GM19397 (cell line): ENCODE measurements at regions not wholly inside any gene's neighbourhood (a gene's known extent, or its start where the extent isn't known, plus 50 kb on each side); places are given as distances from the start of the nearest gene placed in this dataset.

Experiments used
- ATAC-seq: cut with Tn5 transposase; IDR thresholded peaks from one replicate; pipeline ENCODE4 v1.9.1; 2021; ENCODE audit warnings: mild to moderate bottlenecking, moderate library complexity; ENCODE audit not compliant: unreplicated experiment

DNA sequence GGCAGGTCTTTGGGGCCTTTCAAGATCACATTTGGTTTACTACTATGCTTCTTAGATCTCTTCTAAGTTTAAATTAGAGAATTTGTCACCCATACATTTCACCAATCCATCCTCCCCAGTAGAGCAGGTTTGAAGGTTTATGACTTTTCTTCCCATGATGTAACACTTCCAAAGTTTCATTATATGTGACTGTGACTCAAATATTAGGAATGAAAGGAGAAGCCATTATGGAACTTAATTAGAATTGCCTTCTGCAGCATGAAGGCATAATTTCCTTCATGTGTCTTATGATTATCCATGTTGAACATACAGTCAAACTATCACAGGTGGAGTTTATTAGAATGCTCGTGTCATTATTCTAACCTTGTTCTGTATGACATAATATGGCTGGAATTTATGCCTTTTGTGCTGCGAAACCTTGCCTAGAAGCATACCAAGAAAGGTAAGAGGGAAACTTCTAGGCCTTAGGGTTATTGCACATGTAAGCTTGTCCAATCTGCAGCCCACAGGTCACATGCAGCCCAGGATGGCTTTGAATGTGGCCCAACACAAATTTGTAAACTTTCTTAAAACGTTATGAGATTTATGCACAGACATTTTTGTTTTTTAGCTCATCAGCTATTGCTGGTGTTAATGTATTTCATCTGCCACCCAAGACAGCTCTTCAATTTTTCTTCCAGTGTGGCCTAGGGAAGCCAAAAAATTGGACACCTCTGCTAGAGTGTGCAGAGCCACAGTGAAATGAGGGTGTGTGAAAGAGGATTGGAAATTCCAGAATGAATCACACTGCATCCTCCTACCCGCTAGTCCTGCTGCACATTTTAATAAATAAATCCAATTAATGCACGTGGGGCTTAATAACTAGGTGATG lies 133.6 kb downstream of the TMEM26 start:
- no peak for ATAC-seq

DNA sequence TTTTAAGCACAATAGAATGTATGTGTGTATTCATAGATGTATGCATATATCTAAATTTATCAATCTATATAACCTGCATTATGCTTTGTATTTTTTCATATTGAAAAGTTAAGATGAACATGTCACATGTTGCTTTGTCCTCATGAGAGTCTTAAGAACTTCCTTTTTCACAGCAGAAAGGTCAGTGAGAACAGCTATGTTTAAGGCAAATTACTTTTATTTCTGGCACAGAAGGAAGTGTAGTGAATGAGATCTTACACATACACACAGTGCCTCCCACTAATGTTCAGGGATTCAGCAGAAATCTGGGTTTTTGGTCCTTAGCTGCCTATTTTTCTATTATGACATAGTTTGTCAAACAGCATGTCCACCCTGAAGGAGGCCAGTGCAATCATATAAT lies 134.8 kb downstream of the TMEM26 start:
- no peak for ATAC-seq

DNA sequence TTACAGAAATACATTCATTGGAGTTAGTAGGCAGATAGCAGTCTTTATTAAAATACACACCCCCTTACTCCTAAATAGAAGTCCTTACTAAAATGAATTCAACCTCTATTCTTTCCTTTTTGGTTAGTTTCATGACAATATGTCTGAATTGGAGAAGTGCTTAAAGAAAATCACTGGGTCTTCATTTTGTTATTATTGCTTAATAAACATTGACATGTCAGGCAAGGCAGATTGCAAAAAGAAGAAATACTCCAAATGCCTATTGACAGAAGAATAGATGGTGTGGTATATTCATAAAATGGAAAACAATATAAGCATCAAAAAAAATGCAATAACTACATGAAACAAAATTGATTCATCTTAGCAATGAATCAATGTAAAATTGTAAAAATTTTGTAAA lies 135.5 kb downstream of the TMEM26 start:
- ATAC-seq, result no peak

DNA sequence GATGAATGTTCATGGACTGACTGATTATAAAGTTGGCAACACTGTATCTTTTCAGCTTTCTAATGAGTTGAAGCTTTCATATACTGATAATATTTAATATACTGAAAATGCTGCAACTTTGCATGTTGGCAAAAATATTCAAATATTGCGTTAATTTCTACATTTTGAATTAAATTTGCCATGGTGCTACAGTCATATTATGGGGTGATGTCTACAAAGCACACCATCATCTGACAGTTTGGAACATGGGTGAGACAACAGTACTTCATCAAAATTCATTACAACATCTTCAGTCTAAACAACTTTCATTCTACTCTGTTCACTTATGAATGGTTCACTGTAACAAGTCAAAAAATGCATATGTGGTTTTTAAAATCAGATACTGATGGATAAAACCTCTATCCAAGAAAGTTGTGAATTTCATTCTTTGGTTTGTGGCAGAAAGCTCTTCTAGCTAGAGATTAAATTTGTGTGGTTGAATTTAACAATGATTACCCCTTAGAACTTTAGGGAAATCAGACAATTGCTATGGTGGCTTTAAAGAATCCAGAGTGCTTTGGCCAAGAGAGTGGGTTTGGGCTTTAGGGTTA lies 136.4 kb downstream of the TMEM26 start:
- no peak for ATAC-seq

DNA sequence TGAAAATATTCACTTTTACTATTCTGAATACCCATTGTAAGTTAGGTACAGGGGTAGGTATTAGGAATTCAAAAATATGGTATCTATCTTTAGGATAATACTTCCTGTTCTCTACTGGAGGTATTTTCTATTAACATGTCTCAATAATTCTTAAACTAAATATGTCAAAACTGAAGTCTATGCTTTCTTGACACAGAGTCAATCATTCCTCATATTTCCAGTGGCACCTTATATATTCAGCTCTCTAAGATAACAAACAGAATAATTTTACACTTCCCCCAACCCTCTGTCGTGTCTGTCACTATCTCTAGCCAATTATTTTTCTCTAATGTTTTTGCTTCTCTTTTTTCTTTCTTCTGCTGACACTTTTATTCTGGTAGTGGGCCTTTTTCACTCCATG lies 138.9 kb downstream of the TMEM26 start:
- no peak for ATAC-seq

DNA sequence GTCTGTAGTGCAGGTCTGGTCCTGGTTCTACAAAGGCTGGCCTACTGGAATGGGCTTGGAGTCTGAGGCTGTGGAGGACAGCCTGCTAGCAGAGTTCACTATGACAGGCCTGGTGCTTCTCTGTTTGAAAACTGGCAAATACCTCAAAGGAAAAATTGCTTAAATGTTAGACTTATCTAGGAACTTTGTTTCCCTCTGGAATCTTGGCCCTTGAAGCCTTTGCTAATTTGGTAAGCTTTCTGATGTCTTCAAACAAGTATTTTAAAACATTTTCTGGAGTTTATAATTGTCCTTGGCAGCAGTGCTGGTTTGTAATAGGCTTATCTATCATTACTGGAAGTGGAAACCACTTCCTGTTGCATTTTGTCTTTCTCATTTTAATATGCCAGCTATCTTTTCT lies 139.7 kb downstream of the TMEM26 start:
- ATAC-seq, result no peak

DNA sequence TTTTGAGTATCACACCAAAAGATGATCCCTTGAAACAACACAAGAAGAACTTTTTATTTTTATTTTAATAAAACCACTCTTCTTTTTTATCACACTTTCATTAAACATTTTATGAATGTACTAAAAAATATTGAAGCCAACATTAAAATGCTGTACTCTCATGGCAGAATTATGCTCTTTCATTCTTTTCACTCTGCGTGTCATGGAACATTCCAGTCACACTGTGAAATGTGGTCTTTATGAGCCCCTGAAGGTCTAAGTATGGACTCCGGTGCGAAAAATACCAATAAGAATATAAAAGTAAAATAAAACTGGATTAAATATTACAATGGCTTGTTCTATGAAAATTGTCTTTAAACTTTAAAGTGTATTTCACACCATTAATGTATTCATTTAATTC lies 148.4 kb downstream of the TMEM26 start:
- no peak for ATAC-seq

DNA sequence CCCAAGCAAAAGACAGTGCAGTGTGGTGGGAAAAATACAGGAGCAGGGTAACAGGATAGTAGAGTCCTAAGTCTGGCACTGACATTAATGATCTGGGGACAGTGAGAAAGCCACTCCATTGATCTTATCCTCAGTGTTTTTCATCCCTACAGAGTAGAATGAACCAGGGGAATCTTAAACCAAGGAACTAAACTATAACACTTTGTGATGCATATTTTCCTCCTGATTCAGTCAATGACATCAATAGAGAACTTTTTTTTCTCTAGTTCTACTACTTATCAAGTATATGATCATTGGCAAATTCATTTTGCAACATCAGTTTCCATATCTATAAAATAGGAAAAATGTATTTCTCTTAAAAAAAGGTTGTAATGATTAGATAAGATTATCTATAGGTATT lies 151.1 kb downstream of the TMEM26 start:
- no peak for ATAC-seq

DNA sequence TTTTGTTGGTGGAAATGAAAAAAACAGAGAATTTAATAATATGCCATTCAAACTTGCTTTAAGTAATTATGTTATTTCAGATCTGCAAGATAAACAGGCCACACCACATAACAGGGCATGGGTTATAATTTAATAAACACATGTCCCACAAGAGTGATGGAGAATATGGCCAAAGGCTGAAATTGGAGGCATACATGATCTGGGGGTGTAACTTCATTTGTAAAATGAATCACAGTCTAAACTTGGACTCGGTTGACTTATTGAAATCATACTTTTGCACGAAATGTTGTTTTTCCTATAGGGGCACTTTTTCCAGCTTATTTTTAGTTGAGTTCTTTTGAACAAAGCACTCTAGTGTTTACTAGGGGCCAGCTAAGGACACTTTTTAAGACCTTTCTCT lies 151.6 kb downstream of the TMEM26 start:
- ATAC-seq, result no peak

DNA sequence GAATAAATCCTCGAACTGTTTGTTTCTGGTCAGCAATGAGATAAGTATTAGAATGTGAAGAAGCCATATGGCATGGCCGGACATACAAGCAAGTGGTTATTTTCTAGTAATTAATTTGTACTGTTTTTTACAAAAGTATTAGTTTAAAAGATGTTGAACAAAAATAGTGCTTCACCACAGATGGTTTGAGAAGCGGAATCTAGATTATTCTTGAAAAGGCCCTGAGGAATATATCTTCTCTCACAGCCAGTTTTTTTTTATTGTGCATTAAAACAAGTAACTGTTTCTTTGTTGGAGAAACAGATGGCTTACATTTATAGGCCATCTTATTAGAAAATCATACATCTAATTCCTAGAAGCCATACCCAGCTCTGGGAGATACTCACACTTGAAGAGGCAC lies 153.3 kb downstream of the TMEM26 start:
- ATAC-seq, result no peak

DNA sequence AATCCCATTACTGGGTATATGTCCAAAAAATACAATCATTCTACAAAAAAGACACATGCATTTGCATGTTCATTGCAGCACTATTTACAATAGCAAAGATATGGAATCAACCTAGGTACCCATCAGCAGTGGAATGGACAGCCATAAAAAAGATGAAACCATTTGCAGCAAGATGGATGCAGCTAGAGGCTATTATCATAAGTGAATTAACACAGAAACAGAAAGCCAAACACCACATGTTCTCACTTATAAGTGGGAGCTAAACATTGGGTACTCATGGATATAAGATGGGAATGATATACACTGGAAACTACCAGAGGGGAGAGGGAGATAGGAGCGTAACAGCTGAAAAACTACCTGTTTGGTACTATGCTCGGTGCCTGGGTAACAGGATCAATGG lies 154.0 kb downstream of the TMEM26 start:
- no peak for ATAC-seq

DNA sequence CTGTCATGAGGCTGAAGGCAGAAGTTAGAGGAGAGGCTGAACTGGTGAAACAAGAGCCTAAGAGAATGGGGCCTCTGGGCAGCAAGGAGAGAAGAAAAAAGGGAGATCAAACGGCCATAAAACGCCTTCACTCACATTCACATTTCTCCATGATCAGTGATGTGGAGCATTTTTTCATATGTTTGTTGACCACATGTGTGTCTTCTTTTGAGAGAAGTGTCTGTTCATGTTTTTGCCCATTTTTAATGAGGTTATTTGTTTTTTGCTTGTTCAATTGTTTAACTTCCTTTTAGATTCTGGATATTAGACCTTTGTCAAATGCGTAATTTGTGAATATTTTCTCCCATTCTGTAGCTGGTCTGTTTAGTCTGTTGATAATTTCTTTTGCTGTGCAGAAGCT lies 155.0 kb downstream of the TMEM26 start:
- ATAC-seq, result no peak

DNA sequence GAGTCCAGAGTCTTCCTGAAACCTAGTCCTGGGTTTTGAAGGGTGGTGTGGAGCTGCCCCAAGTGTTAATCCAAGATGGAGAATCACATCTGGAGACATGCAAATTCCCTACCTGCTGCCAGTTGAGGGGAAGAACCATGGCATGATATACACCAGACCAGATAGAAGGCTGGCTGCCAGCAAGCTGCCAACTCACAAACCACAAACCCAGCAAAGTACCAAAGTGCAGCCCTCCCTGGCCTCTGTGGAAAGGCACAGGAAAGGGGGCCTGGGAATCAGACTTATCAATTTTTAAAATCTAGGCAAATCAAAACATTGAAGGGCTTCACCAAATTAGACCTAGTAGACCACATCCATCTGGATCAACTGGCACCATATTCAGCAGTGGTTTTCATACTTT lies 157.0 kb downstream of the TMEM26 start:
- no peak for ATAC-seq

DNA sequence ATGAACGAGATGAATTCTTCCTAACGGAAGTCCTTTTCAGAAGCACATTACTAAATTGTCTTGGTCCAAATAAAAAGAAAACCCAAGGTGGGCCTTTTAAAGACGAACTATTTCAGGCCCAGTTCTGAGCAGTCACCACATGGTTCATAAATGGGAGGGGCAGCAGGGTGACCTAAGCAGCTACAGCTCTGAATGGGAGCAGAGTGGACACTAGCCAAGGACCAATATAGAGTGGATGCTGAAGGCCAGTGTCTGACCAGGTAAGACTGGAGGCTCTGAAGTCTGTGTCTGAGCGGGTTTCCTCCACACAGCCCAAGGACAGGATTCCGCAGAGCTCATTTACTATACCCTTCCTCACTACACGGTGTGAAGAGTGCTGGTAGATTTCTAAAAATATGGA lies 159.1 kb downstream of the TMEM26 start:
- no peak for ATAC-seq

DNA sequence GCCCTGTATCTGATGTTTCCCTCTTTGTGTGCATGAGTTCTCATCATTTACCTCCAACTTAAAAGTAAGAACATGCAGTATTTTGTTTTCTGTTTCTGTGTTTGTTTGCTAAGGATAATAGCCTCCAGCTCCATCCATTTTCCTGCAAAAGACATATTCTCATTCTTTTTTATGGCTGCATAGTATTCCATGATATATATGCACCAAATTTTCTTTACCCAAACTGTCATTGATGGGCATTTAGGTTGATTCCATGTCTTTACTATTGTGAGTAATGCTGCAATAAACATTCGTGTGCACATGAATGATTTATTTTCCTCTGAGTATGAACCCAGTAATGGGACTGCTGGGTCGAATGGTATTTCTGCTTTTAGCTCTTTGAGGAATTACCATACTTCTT lies 163.4 kb downstream of the TMEM26 start:
- no peak for ATAC-seq

DNA sequence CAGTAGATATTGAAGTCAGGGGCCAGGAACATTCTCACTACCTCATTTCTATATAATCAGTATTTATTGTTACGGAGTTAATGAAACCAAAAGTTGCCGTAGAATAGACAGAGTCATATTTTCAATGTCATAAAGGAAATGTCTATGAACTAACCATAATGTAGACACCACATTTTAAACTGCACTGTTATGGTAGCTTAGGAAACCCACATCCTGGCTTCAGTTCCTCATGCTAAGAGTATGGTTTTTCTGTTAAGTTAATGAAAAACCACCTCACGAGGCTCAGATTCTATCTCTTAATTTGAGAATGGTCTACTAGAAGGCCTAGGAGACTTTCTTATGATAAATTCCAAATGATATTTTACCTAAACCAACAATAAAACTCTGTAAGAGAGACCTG lies 166.5 kb downstream of the TMEM26 start:
- ATAC-seq, result peak; percentile 99

DNA sequence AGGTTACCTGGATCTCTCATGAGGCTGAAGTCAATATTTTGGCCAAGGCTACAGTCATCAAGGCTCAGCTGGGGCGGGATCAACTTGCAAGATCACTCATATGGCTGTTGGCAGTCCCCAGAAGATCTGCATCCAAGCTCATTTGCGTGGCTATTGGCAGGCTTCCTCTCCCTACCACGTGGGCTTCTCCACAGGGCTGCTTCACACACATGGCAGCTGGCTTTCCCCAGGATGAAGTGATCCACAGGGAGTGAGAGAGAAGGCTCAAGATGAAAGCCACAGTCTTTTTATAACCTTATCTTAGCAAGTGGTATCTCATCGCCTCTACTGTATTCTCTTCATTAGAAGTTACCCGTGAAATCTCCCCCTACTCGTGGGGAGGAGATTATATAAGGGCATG lies 167.4 kb downstream of the TMEM26 start:
- ATAC-seq, result no peak

DNA sequence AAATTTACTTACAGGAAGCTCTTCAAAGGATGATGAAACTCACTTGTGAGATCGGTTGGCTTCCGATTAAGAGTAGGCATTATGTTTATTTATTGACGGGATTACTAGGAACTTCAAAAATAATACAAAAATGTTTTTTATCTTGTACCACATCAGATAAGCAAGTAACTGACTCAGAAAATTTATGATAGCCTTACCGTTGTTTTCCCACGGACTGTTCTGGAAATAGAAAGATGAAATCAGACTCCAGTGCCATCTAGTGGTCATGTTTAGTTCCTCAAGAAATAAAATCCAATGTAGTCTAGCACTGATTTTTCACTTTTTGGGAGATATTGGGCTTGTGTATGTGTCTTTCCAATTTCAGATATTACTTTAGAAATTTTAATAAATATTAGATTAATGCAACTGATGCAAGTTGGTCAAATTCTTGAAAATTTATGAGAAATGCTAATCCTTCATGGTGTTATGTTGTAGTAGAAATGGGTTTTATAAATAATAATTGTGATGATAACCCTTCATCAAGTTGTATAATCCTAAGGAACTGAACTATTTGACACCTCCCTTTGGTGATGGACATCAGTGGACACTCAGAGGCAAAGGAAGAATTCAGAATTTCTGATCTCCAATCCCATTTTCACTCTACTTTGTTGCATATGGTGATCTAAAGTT lies 168.8 kb downstream of the TMEM26 start:
- no peak for ATAC-seq

DNA sequence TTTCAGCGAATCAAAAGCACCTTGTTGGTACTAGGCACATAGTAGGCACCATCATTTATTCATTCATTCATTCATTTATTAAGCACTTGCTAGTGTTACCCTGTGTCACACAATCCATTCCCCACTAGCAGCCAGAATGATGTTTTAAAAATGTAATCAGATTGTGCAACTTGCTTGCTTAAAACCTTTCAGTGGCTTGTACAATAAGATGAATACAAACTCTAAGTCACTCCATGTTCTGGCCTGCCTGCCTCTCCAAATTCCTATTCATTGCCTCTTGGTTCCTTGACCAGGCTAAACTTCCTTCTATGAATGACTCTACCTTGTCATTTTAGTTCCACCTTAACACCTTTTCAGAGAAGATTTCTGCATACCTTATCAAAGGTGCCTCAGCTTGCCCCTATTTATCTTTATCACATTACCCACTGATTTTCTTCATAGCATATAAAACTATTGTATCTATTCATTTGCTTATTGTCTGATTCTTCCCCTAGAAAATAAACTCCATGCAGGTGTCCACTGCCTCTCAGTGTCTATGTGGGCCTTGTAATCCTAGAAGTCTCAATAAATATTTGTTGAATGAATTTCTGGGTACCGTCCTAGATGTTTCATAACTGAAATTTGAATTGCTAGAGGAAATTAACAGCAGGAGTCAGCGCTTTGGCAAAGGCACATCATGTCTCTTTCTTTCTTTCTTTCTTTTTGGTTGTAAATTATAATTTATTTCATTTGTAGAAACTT lies 169.5 kb downstream of the TMEM26 start:
- ATAC-seq, result no peak

DNA sequence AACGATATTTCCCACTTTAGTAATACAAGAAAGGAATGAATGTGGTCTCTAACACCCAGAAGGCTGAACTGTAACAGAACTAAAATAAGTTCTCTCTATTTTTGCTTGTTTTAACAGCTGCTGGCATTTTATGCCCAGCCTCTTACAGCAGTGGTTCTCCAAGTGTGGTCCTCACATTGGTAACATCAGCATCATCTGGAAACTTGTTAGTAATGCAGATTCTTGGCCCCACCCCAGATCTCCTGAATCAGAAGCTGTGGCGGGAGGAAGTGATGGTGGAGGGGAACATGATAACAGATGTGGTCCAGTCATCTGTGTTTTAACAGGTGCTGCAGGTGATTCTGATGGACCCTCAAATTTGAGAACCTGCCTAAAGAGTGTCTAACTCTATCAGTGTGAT lies 170.1 kb downstream of the TMEM26 start:
- ATAC-seq, result no peak

DNA sequence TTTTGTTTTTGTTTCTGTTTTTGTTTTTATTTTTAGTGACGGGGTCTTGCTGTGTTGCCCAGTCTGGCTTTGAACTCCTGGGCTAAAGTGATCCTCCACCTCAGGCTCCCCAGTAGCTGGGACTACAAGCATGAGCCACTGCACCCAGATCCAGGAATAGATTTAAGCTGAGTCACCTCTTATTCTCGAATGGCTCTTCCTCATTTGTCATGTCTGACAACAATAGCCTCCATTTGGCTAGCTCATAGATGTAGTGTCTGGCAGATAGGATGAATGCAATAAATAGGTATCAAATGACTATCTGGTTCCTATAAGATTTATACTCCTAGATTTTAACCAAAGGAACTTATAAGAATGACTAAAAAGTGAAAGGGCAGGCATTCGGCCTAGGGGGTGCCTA lies 172.9 kb downstream of the TMEM26 start:
- no peak for ATAC-seq

DNA sequence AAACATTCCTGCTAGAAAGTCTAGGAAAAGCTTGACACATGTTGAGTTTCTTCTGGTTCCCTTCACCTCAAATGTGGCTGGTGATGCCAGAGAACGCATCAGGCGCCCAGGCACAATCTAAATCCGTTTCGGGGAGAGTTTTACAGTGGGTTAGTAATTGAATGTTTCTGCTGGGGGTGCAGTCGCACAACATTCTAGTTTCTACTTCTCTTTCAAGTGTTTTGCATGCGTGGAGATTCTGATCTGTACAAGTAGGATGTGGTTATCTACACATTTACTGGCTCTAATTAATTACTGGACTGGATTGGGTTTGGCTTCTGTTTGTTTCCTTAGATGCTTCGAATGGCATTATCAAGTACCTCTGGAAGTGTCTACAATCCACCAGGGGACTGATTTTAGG lies 173.8 kb downstream of the TMEM26 start:
- peak; percentile 84 for ATAC-seq
